KBM-7 (cell line): ENCODE measurements at regions not wholly inside any gene's neighbourhood (a gene's known extent, or its start where the extent isn't known, plus 50 kb on each side); places are given as distances from the start of the nearest gene placed in this dataset.

ENCODE experiments used
- DNase-seq: peaks from one replicate; pipeline ENCODE4 v3.0.0-alpha.2; 2015
- in situ Hi-C: fragments of 300-500 bp; cut with MboI; formaldehyde crosslinking; loops from 2 replicates; pipeline ENCODE4 v1.14.3; 2020; ENCODE audit warnings: low sequenced_read_pairs, low pct_unique_long_range_greater_than_20kb, mixed read lengths

- in situ Hi-C loops, result no loop called here
Measured at GRCh38 chr3:71900057-71900456, 115.1 kb upstream of the PROK2 start.

GRCh38 chr3:71896751-71897150 lies 111.8 kb upstream of the PROK2 start:
- in situ Hi-C loops, result loop anchor here (25.0 kb wide), 1 partner anchor 916 kb away; no protein-coding TSS in a partner anchor
- no peak for DNase-seq

More at GRCh38 chr3:71900057-71900456, 115.1 kb upstream of the PROK2 start:
- DNase-seq, result no peak

- in situ Hi-C loops, result loop anchor here (25.0 kb wide), 1 partner anchor 918 kb away; no protein-coding TSS in a partner anchor
- no peak for DNase-seq
Measured at GRCh38 chr3:71893702-71894479, 108.9 kb upstream of the PROK2 start.

- in situ Hi-C loops, result loop anchor here (25.0 kb wide), 1 partner anchor 919 kb away; no protein-coding TSS in a partner anchor
- DNase-seq, result no peak
Measured at GRCh38 chr3:71893122-71893521, 108.2 kb upstream of the PROK2 start.

- no peak for DNase-seq
- in situ Hi-C loops, result loop anchor here (25.0 kb wide), 1 partner anchor 921 kb away; no protein-coding TSS in a partner anchor
Measured at GRCh38 chr3:71891483-71891882, 106.5 kb upstream of the PROK2 start.

- in situ Hi-C loops, result loop anchor here (25.0 kb wide), 1 partner anchor 922 kb away; no protein-coding TSS in a partner anchor
- DNase-seq, result no peak
Measured at GRCh38 chr3:71890356-71890931, 105.5 kb upstream of the PROK2 start.

GRCh38 chr3:71887256-71887655 lies 102.3 kb upstream of the PROK2 start:
- no peak for DNase-seq
- in situ Hi-C loops, result loop anchor here (25.0 kb wide), 1 partner anchor 925 kb away; no protein-coding TSS in a partner anchor

- in situ Hi-C loops, result loop anchor here (25.0 kb wide), 1 partner anchor 927 kb away; no protein-coding TSS in a partner anchor
- DNase-seq, result no peak
Measured at GRCh38 chr3:71885006-71885405, 100.1 kb upstream of the PROK2 start.

- in situ Hi-C loops, result loop anchor here (25.0 kb wide), 1 partner anchor 931 kb away; no protein-coding TSS in a partner anchor
- no peak for DNase-seq
Measured at GRCh38 chr3:71881732-71882131, 96.8 kb upstream of the PROK2 start.

GRCh38 chr3:71881041-71881440 lies 96.1 kb upstream of the PROK2 start:
- in situ Hi-C loops, result loop anchor here (25.0 kb wide), 1 partner anchor 931 kb away; no protein-coding TSS in a partner anchor
- DNase-seq, result no peak

- DNase-seq, result no peak
- in situ Hi-C loops, result loop anchor here (25.0 kb wide), 1 partner anchor 933 kb away; no protein-coding TSS in a partner anchor
Measured at GRCh38 chr3:71879089-71879488, 94.1 kb upstream of the PROK2 start.

- DNase-seq, result no peak
- in situ Hi-C loops, result loop anchor here (25.0 kb wide), 1 partner anchor 936 kb away; no protein-coding TSS in a partner anchor
Measured at GRCh38 chr3:71876135-71877105, 91.5 kb upstream of the PROK2 start.

- in situ Hi-C loops, result loop anchor here (25.0 kb wide), 1 partner anchor 937 kb away; no protein-coding TSS in a partner anchor
- peak; percentile 77 for DNase-seq
Measured at GRCh38 chr3:71875461-71875947, 90.6 kb upstream of the PROK2 start.

- no peak for DNase-seq
- in situ Hi-C loops, result loop anchor here (25.0 kb wide), 1 partner anchor 938 kb away; no protein-coding TSS in a partner anchor
Measured at GRCh38 chr3:71874618-71875017, 89.7 kb upstream of the PROK2 start.

GRCh38 chr3:71873093-71873611 lies 88.2 kb upstream of the PROK2 start:
- in situ Hi-C loops, result no loop called here
- DNase-seq, result no peak

- in situ Hi-C loops, result no loop called here
- no peak for DNase-seq
Measured at GRCh38 chr3:71872256-71872655, 87.3 kb upstream of the PROK2 start.

- in situ Hi-C loops, result no loop called here
- no peak for DNase-seq
Measured at GRCh38 chr3:71870966-71871512, 86.1 kb upstream of the PROK2 start.

- DNase-seq, result no peak
- in situ Hi-C loops, result no loop called here
Measured at GRCh38 chr3:71868876-71869275, 83.9 kb upstream of the PROK2 start.
